ENCODE measurements at regions not wholly inside any gene's neighbourhood (a gene's known extent, or its start where the extent isn't known, plus 50 kb on each side); places are given as distances from the start of the nearest gene placed in this dataset.

GRCh38 chr5:85304524-85304923 lies 919.8 kb upstream of the EDIL3 start:
- TF ChIP-seq, protein P1, sequence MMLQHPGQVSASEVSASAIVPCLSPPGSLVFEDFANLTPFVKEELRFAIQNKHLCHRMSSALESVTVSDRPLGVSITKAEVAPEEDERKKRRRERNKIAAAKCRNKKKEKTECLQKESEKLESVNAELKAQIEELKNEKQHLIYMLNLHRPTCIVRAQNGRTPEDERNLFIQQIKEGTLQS (IDR thresholded peaks at IDR 0.05), result no peak
- no peak for TF ChIP-seq CTCF (IDR thresholded peaks at IDR 0.05; ENCODE audit: low read depth, low read length, missing input control)

Measured in liver (tissue), 3 donors.